IPS DF 6.9 (cell line): ENCODE measurements at regions not wholly inside any gene's neighbourhood (a gene's known extent, or its start where the extent isn't known, plus 50 kb on each side); places are given as distances from the start of the nearest gene placed in this dataset.
A peak's percentile ranks its signal among the peaks of the same experiment; 100 is the strongest.

Experiments used
- DNase-seq: peaks from one replicate; pipeline ENCODE4 v3.0.0-alpha.2; 2013; ENCODE audit warnings: low read depth, low spot score
- H3K27ac ChIP-seq: one replicate; pipeline ENCODE4 v1.5.1; 2013; ENCODE audit warnings: low read length, control low read depth
- H3K27me3 ChIP-seq: 2 replicates; pipeline ENCODE4 v1.6.1; 2013; ENCODE audit warnings: mild to moderate bottlenecking, low read length; ENCODE audit not compliant: control insufficient read depth, insufficient read depth
- H3K36me3 ChIP-seq: 2 replicates; pipeline ENCODE4 v1.6.1; 2013; ENCODE audit warnings: low read length; ENCODE audit not compliant: control insufficient read depth, insufficient read depth
- H3K4me1 ChIP-seq: 2 replicates; pipeline ENCODE4 v1.6.1; 2013; ENCODE audit warnings: low read length; ENCODE audit not compliant: control insufficient read depth, insufficient read depth
- H3K4me3 ChIP-seq: 2 replicates; pipeline ENCODE4 v1.5.1; 2013; ENCODE audit warnings: mild to moderate bottlenecking, low read length
- H3K9me3 ChIP-seq: 2 replicates; pipeline ENCODE4 v1.6.1; 2013; ENCODE audit warnings: low read length, inconsistent platforms; ENCODE audit not compliant: control insufficient read depth, insufficient read depth
- WGBS: extraction: QIAGEN DNeasy Blood & Tissue Kit; methylation state at CpG from one replicate; pipeline ENCODE4 v1.1.7; 2013; ENCODE audit warnings: mixed read lengths, missing lambda C conversion rate; ENCODE audit not compliant: insufficient read length, insufficient coverage; 5-methylcytosine and 5-hydroxymethylcytosine counted together

DNA sequence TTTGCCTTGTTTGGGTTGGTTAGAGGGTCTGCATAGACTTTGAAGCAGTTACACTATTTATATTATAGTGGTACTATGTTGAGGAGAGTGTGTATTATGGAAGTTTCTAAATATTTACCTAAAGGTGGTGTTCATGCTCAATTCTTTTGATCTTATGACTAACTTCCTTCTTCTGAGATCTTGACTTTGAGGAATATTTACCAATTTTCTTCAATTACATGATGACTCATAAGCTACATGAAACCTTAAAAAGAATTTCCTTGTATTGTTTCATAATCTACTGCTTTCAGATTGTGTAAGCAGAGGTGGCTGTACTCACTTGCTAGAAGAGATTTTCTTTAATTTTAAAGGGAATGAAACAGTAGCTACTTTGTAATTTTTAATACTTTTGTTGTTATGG, 276.1 kb downstream of the TAF11L14 start:
- H3K9me3 ChIP-seq: no peaks in the 10 kb centered on the region
- DNase-seq: no peak
- no peaks in the 10 kb centered on the region for H3K4me1 ChIP-seq
- H3K4me3 ChIP-seq: no peak overlapping the region
- H3K36me3 ChIP-seq: no peaks in the 10 kb centered on the region
- H3K27me3 ChIP-seq: no peaks in the 10 kb centered on the region
- H3K27ac ChIP-seq: no peak overlapping the region

GRCh38 chr5:17912794-17913193, 278.5 kb downstream of the TAF11L14 start:
- no peaks in the 10 kb centered on the region for H3K9me3 ChIP-seq
- H3K4me3 ChIP-seq: no peak overlapping the region
- no peak overlapping the region for H3K27ac ChIP-seq
- no peak for DNase-seq
- H3K36me3 ChIP-seq: no peaks in the 10 kb centered on the region
- WGBS: no CpG with 5 or more reads among the region's 3 CpGs
- no peaks in the 10 kb centered on the region for H3K4me1 ChIP-seq
- H3K27me3 ChIP-seq: no peaks in the 10 kb centered on the region

DNA sequence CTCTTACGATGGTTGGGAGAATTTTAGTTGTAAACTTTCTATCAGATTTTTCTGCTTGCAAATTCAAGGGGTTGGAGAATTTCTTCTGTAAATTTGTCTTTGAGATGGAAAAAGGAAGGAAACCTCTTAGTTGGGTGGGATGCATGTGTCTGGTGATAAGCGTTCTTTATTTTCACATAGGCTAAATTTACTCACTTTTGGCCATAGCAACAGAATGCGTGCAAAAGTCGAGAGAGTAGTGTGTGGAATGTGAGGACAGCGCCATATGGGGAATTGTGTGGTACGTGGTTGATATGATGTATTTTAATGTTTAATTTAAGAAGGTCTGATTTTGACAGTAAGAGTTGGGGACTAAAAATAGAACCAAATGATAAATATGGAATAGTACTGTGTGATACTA, 282.2 kb downstream of the TAF11L14 start:
- DNase-seq: no peak
- H3K27ac ChIP-seq: no peak overlapping the region
- no peaks in the 10 kb centered on the region for H3K27me3 ChIP-seq
- no peaks in the 10 kb centered on the region for H3K4me1 ChIP-seq
- no peak overlapping the region for H3K4me3 ChIP-seq
- no peaks in the 10 kb centered on the region for H3K9me3 ChIP-seq
- H3K36me3 ChIP-seq: no peaks in the 10 kb centered on the region
- WGBS: 100% methylated on average over 4 of the region's 6 CpGs

DNA sequence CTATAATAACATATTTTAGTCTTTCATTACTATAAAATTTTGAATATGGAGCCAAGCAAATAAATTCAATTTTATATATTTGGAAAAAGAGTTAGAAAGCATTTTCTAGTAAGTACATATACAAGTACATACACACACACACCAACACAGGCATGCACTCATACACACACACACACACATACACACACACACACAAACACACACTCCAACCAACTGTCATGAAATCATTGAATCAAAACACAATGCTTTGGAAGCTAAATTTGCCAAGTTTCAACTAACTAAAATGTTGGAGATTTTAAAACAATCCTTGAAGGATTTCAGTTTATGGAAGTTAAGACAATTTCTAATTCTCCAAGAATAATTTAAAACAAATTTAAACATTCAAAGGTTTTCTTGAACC, 283.2 kb downstream of the TAF11L14 start:
- DNase-seq: no peak
- Histone ChIP-seq H3K27me3 (no peaks in the 10 kb centered on the region), H3K27ac (no peak overlapping the region), H3K9me3 (no peaks in the 10 kb centered on the region), H3K4me3 (no peak overlapping the region), H3K36me3 (no peaks in the 10 kb centered on the region), H3K4me1 (no peaks in the 10 kb centered on the region)

DNA sequence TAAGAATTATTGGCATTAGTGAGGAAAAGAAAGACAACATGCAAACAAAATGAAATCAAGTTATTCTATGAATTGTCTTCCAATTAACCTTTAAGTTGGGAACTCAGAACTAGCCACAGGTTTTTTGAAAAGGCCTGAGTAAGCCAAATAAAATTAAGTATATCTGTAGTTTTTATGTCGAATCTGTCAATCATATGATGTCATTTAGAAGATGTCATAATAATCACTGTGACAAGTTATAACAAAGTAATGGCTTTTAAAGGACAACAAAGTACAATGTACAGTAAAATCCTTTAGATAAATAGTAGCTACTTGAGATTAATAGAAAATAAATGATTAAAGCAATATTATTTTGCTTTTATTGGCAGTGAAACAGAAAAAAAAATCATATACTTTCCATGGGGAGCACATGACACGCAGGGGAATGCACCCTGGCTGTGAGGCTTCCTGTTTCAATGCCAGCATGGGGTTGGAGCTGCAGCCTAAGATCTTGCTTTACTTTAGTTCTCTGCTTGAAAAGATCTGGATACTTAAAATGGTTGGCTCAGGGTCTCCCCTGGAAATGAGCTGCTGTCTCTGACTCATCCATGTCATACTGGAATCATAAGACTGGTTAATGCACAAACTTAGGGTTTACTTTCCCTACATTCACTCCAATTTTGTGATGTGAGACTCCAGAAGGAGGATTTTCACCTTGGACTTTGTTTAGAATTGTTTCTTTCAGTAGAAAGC, 284.3 kb downstream of the TAF11L14 start:
- Histone ChIP-seq H3K27me3 (no peaks in the 10 kb centered on the region), H3K4me3 (no peak overlapping the region), H3K27ac (no peak overlapping the region), H3K9me3 (no peaks in the 10 kb centered on the region), H3K4me1 (no peaks in the 10 kb centered on the region), H3K36me3 (no peaks in the 10 kb centered on the region)
- no CpG with 5 or more reads among the region's 2 CpGs for whole genome bisulfite sequencing
- peak; percentile 29 for DNase-seq

- Histone ChIP-seq H3K36me3 (no peaks in the 10 kb centered on the region), H3K4me3 (no peak overlapping the region), H3K9me3 (no peaks in the 10 kb centered on the region), H3K4me1 (no peaks in the 10 kb centered on the region), H3K27me3 (no peaks in the 10 kb centered on the region), H3K27ac (no peak overlapping the region)
- WGBS: no CpG with 5 or more reads among the region's 4 CpGs
- no peak for DNase-seq
Measured at GRCh38 chr5:17925276-17925675, 291.0 kb downstream of the TAF11L14 start.

DNA sequence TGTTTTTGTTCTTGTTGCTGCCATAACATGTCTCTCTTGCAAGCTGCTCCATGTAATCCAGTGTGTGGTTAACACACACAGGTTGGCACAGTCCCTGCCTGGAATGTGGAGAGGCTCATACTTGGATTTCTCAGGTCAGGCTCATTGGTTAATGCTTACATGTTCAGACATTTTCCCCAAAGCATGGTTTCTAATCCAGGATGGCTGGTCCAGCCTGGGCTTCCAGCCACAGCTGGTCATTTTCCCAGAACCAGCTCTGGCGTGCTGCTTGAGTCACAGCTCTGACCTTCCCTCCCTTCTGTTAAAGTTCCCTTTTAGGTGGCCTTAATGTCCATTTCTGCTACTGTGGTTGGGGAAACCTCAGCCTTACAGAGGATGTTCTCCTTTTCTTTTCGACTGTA, 294.3 kb downstream of the TAF11L14 start:
- Histone ChIP-seq H3K36me3 (no peaks in the 10 kb centered on the region), H3K4me1 (no peaks in the 10 kb centered on the region), H3K27me3 (no peaks in the 10 kb centered on the region), H3K9me3 (no peaks in the 10 kb centered on the region), H3K4me3 (no peak overlapping the region), H3K27ac (no peak overlapping the region)
- no CpG with 5 or more reads among the region's 2 CpGs for WGBS
- DNase-seq: no peak

DNA sequence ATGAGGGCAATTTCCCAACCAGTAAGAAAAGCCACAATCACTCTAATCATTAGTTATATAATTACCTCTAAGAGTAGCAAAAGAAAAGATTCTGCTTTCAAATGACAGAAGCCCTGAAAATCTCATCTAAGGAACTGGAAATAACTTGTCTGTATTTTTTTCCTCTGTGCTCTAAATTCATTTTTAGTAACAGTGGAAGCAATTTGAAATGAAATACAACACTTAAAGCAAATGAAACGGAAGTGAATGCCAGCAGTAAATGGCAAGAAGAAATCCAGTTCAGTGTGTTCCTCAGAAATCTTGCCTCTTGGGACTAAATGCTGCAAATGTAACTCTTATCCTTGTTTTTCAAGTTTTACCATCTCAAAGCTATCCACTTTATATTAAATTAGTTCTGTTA, 294.9 kb downstream of the TAF11L14 start:
- no peak overlapping the region for H3K27ac ChIP-seq
- no peak overlapping the region for H3K4me3 ChIP-seq
- DNase-seq: no peak
- WGBS: no CpG with 5 or more reads among the region's 1 CpG
- H3K4me1 ChIP-seq: no peaks in the 10 kb centered on the region
- no peaks in the 10 kb centered on the region for H3K36me3 ChIP-seq
- H3K27me3 ChIP-seq: no peaks in the 10 kb centered on the region
- H3K9me3 ChIP-seq: no peaks in the 10 kb centered on the region

- Histone ChIP-seq H3K36me3 (no peaks in the 10 kb centered on the region), H3K4me3 (no peak overlapping the region), H3K4me1 (no peaks in the 10 kb centered on the region), H3K9me3 (no peaks in the 10 kb centered on the region), H3K27me3 (no peaks in the 10 kb centered on the region), H3K27ac (no peak overlapping the region)
- no peak for DNase-seq
Measured at GRCh38 chr5:17930346-17930745, 296.1 kb downstream of the TAF11L14 start.

- no CpG with 5 or more reads among the region's 3 CpGs for WGBS
- Histone ChIP-seq H3K36me3 (no peaks in the 10 kb centered on the region), H3K27me3 (no peaks in the 10 kb centered on the region), H3K9me3 (no peaks in the 10 kb centered on the region), H3K4me1 (no peaks in the 10 kb centered on the region), H3K4me3 (no peak overlapping the region), H3K27ac (no peak overlapping the region)
- no peak for DNase-seq
Measured at GRCh38 chr5:17944046-17944445, 309.8 kb downstream of the TAF11L14 start.

GRCh38 chr5:17947029-17947428, 312.8 kb downstream of the TAF11L14 start:
- no peak overlapping the region for H3K4me3 ChIP-seq
- no peaks in the 10 kb centered on the region for H3K27me3 ChIP-seq
- WGBS: no CpG with 5 or more reads among the region's 1 CpG
- H3K36me3 ChIP-seq: no peaks in the 10 kb centered on the region
- no peaks in the 10 kb centered on the region for H3K4me1 ChIP-seq
- H3K27ac ChIP-seq: no peak overlapping the region
- no peak for DNase-seq
- no peaks in the 10 kb centered on the region for H3K9me3 ChIP-seq
